Glomerular endothelial cell (primary cell): ENCODE measurements at regions not wholly inside any gene's neighbourhood (a gene's known extent, or its start where the extent isn't known, plus 50 kb on each side); places are given as distances from the start of the nearest gene placed in this dataset.

Source experiments
- DNase-seq: peaks from one replicate; pipeline ENCODE4 v3.0.0-alpha.2; 2011; ENCODE audit warnings: low read depth, low spot score; ENCODE audit errors: extremely low read depth

- no peak for DNase-seq
These were observed 106.3 kb upstream of the SSBP2 start for GRCh38 chr5:81856948-81857928.

- no peak for DNase-seq
These were observed 104.7 kb upstream of the SSBP2 start for GRCh38 chr5:81855591-81855990.

DNA sequence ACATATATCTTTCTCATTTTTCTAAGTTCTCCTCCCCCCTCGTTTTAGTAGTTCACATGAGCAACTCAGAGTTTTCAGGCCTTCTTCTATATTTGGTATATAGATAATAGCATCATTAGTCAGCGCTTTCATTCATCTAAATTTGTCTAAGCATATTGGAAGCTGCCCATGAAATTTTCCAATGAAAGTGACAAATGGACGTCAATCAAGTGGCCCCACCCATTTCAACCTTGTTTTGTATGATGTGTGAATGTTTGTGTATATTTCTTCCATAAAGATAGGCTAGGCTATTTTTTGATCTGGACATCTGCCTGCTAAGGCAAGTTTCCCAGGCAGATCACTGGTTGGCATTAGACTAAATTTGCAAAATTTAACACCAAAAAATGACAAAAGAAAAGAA, 104.0 kb upstream of the SSBP2 start:
- DNase-seq, result no peak

DNA sequence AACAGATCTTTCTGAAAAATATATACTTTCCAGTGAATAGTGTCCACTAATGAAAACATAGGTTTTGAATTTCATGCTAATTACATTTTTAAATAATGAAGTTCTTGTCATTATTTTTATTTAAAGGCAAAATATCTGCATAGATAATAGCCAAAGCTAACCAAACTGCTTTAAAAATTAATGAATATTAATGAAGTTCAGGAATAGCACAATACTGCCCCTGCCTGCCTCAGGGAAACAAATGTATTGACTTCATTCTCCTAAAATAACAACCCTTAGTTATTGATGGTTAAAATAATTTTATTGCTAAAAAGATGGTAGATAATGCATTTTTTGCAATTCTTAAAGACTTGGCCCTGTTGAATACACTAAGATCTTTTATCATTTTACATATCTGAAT, 103.6 kb upstream of the SSBP2 start:
- no peak for DNase-seq

DNA sequence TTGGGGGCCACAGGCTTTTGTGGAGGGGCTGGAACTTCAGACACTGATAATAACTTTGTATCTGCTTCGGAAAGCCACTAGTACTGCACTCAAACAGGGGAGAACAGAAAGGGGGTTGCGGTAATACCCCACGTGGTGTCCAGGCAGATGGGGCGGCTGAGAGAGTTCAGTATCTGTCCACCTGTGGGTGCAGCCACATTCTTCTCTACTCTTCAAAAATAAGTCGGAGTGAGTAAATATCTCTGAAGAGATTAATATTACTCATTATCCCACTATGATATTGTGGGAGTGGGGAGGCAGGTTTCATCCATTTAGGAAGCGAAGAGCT, 102.1 kb upstream of the SSBP2 start:
- DNase-seq, result no peak

- no peak for DNase-seq
These were observed 101.6 kb upstream of the SSBP2 start for GRCh38 chr5:81852291-81853029.

GRCh38 chr5:81851481-81852178, 100.7 kb upstream of the SSBP2 start:
- DNase-seq, result peak; percentile 52

- no peak for DNase-seq
These were observed 99.8 kb upstream of the SSBP2 start for GRCh38 chr5:81850501-81851357.

GRCh38 chr5:81849770-81850367, 99.0 kb upstream of the SSBP2 start:
- no peak for DNase-seq

DNA sequence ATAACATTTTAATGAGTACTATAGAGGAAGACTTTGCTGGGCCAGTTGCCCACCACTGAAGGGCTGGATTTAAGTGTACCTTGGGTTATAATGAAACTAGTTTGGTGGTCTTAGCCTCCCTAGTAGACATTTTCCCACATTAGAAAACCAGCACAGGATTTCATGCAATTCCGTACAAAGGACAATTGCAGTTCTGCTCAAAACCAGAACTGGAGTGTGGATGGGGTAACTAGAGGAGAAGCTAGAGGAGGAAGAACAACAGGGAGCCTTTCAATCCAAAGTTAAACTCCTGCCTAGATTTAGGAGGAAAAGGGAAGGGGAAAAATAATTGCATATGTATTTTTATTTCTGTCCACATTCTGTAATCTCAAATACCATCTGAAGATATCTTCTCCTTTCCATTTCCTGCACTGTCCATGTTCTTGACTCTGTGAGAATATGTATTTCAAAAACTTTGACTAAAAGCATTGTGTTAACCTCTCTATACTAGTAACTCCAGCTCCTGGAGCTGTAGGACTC, 97.5 kb upstream of the SSBP2 start:
- DNase-seq, result no peak

DNA sequence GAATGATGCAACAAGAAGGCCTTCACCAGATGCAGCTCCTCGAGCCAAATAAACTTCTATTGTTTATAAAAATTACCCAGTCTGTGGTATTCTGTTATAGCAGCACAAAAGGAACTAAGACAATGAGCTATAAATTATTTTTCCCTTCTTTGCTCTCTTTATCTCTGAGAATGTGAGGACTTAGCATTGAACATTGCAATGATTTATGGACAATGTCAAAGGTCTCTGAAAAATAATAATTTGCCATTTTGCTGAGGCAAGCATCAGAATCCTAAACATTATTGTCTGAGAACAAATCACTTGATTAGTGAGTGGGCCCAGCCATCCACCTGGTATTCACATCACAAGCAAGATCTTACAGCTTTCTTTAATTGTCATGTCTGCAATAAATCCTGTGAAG, 95.4 kb upstream of the SSBP2 start:
- no peak for DNase-seq

- no peak for DNase-seq
These were observed 92.9 kb upstream of the SSBP2 start for GRCh38 chr5:81843845-81844244.

GRCh38 chr5:81842795-81843398, 92.0 kb upstream of the SSBP2 start:
- DNase-seq, result no peak

- no peak for DNase-seq
These were observed 88.1 kb upstream of the SSBP2 start for GRCh38 chr5:81839034-81839433.

GRCh38 chr5:81838307-81838906, 87.5 kb upstream of the SSBP2 start:
- no peak for DNase-seq

DNA sequence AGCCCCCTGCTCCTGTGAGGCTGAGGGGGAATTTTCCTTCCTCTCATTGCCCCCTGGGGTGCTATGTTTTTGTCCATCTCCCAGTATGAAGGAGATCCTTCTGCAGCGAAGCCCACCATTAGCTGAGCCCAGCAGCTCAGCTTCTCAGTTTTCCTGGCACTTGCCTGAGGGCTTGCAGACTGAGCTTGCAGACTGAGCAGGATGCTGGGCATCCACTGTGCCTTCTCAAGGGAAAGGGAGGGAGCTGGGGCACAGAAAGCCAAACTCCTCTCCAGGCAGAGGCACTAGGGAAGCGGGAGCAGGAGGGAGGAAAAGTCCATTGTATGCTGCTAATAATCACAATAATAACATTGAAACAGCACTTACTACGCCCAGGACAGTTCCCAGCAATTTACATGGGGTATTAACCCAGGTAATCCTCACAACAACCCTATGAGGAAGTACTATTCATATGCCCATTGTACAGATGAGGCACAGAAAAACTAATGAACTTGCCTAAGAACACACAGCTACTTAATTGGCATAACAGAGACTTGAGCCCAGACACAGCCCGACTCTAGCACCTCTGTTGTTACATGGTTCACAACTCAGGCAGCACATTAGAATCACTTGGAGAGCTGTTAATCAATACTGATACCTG, 86.9 kb upstream of the SSBP2 start:
- DNase-seq, result no peak

DNA sequence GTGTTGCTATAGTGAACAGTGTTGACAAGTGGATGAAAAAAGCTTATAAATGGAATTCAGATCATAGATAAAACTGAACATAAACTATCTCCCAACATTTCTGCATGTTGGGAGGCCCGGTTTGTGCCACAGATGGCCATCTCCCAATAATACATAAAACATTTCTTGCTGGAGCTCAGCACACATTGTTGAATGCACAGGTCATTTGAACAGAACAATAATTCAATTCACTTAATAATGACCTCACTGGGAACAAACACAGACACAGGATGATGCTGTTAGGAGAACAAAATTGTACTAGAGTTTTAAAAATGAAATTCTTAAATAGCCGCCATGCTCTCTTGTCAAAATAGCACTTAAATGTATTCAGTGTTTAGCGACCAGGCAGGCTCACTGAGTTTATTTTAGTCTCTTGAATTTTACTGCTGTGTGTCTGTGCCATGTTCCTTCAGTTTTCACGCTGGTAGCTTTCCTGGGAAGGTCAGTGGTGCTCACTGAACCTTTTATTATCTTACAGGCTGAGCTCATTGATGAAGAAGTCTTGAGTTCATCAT, 85.0 kb upstream of the SSBP2 start:
- DNase-seq, result no peak

- no peak for DNase-seq
These were observed 83.2 kb upstream of the SSBP2 start for GRCh38 chr5:81834021-81834660.
